ENCODE measurements at regions not wholly inside any gene's neighbourhood (a gene's known extent, or its start where the extent isn't known, plus 50 kb on each side); places are given as distances from the start of the nearest gene placed in this dataset.

- TF ChIP-seq GATA3 (IDR thresholded peaks at IDR 0.05; ENCODE audit: low read depth, low read length) (no peak), GATA2 (IDR thresholded peaks at IDR 0.05; ENCODE audit: low read depth, low read length) (no peak)
These were observed 252.6 kb upstream of the MTPN start for GRCh38 chr7:136229790-136230189.

Measured in SH-SY5Y (cell line).